Renal pelvis (tissue), 1 donor: ENCODE measurements at regions not wholly inside any gene's neighbourhood (a gene's known extent, or its start where the extent isn't known, plus 50 kb on each side); places are given as distances from the start of the nearest gene placed in this dataset.
"Not testable (repeated sequence)": the region's sequence is repeated elsewhere in the genome, so short reads cannot be mapped to it uniquely, and the experiment has no call there.

Source experiments
- DNase-seq: peaks from one replicate; pipeline ENCODE4 v3.0.0-alpha.2; 2013

GRCh38 chr7:46755120-46756034 lies 826.5 kb downstream of the TNS3 start:
- DNase-seq = no peak

GRCh38 chr7:46754140-46754720 lies 827.7 kb downstream of the TNS3 start:
- no peak for DNase-seq

GRCh38 chr7:46753662-46754061 lies 828.2 kb downstream of the TNS3 start:
- DNase-seq = no peak

- no peak for DNase-seq
These were observed 829.0 kb downstream of the TNS3 start for GRCh38 chr7:46752881-46753366.

DNA sequence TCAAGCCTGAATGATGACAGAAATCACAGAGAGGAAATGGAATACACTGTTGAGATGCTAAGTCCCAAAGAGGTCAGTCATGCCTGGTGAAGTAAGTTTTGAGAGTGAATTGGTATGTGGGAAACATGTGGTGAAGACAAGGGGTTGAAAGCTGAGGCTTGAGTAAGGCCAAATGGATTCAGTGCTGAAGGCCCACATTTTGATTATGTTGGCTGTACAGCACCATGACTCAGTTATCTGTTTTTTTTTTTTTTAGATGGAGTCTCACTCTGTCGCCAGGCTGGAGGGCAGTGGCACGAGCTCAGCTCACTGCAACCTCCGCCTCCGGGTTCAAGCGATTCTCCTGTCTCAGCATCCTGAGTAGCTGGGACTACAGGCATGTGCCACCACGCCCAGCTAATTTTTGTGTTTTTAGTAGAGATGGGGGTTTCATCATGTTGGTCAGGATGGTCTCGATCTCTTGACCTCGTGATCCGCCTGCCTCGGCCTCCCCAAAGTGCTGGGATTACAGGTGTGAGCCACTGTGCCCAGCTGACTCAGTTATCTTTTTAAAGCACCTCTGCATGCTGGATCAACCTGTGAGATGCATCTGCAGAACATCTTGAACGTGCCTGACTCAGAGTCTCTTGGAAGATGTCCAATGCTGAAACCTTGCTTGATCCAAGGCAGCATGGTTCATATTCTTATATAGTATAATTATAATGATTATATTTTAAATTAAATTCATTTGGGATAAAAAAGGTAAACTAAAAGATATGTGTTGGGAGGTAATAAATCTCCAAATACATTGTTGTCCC lies 829.8 kb downstream of the TNS3 start:
- not testable (repeated sequence) for DNase-seq

GRCh38 chr7:46751471-46751870 lies 830.4 kb upstream of the IGFBP3 start:
- no peak for DNase-seq

GRCh38 chr7:46750321-46750865 lies 829.3 kb upstream of the IGFBP3 start:
- no peak for DNase-seq

DNA sequence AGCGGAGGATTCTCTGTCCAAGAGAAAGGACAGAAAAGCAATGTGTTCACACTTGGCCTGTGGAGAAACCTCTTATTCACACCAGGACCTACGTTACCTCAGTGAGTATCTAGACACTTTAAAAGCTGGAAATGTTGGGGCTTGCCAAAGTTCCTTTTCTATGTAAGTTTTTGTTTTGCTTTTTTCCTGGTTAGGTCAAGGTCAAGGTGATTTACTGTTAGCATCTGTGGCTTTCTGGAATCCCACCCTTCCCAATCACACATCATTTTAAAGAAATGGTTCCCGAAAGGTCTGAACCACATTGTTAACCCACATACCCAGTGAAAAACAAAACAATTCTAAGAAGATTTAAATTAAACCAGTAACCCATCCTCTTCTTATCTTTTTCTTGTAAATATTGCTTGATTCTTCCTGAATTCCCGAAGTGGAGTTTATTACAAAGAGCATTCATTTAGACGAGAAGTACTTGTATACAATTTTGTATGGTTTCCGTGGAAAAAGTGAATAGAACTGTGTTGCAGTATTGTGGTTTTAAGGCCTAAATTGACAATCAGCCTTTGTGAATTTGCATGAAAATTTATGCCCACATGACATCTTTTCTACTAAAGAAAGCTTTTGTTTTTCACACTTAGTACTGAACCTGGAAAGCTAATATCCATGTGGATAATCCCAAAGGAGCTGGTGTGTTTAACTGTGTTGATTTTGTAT lies 827.0 kb upstream of the IGFBP3 start:
- no peak for DNase-seq

- no peak for DNase-seq
These were observed 825.9 kb upstream of the IGFBP3 start for GRCh38 chr7:46746695-46747687.

- DNase-seq = no peak
These were observed 824.6 kb upstream of the IGFBP3 start for GRCh38 chr7:46745707-46746090.

DNA sequence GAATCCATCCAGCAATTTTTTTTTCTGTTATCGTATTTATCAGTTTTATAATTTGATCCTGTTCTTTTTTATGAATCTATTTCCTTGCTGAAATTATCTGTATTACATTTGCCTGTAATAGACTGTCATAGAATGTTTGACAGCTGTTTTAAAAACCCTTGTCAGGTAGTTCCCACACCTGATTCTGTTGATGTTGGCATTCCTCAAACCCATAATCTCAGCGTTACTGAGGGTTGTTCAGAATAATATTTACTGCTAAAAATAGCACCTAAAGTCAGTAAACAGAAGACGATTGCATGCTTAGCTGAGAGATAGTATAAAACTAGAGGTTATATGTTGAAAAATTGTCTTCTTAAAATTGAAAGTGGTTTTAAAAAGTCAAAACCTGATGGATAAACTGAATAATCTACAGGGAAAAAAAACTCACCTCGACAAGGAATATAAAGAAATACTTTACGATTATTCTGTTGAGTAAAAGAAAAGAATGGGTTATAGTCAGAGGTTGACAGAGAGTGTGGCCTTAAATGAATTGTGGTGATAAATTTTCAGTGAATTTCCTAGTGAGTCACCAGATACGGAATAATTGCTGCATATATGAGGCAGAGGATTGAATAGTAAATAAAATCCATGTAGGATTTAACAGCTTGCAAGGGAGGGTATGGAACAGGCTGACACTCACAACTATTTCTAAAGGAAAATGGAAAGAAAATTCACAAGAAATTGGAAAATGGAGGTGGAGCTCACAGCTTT lies 824.1 kb upstream of the IGFBP3 start:
- DNase-seq = no peak

DNA sequence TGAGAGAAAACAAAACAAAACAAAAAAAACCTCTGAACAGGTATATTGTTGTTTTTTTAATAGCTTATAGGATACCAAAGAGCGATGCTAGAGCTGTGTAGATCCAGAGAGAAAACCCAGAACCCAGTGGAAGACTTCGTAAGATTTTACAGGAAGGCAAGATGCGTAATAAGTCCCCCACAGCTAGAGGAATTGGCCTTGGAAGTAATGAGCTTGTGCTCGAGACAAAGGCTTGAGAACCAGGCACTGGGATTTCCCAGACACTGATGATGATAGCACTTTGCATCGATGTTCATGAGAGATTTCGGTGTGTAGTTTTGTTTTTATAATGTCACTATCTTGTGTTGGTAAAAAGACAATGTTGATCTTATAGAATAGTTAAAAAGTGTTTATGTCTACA lies 821.5 kb upstream of the IGFBP3 start:
- no peak for DNase-seq

DNA sequence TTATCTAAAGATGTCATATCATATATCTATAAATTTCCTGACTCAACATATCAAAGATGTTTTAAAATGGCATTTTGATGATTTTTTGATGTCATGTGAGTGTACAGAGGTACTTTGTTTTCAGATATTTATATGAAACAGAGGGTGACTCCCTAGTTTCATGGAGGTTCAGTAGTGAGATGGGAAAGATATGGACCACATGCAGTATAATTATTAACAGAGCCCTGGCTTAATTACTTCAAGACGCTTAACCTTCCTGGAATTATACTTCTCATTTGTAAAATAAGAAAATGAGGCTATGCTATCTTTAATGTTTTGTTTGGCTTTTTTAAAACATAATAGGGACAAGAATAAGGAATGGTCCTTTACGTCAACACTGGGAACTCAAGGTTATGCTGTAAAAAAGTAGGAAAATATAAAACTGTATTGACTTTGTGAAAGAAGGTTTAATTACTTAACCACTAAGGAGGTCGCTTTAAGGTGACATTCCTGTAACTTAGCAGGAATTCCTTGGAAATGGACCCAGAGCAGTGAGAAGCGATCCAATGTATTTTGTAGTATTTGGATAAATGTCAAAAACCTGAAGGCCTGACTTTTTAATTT lies 821.0 kb upstream of the IGFBP3 start:
- peak; percentile 66 for DNase-seq

DNA sequence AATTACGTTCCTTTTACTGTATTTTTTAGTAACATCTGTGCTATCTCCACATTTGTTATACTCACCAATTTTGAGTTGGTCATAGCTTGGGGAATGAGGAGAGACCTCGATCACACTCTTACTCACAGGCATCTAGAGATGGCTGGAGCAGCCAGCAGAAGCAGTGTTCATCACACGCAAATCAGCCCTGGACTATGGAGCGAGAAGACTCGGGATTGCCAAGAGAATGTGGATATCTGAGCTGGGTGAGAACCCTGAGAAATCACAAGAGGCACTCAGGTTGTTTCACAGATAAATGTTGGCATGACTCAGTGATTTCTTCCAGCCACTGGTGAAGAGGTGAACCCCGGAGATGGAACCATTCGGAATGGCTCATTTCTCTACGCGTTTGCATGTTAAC lies 820.1 kb upstream of the IGFBP3 start:
- DNase-seq = no peak

DNA sequence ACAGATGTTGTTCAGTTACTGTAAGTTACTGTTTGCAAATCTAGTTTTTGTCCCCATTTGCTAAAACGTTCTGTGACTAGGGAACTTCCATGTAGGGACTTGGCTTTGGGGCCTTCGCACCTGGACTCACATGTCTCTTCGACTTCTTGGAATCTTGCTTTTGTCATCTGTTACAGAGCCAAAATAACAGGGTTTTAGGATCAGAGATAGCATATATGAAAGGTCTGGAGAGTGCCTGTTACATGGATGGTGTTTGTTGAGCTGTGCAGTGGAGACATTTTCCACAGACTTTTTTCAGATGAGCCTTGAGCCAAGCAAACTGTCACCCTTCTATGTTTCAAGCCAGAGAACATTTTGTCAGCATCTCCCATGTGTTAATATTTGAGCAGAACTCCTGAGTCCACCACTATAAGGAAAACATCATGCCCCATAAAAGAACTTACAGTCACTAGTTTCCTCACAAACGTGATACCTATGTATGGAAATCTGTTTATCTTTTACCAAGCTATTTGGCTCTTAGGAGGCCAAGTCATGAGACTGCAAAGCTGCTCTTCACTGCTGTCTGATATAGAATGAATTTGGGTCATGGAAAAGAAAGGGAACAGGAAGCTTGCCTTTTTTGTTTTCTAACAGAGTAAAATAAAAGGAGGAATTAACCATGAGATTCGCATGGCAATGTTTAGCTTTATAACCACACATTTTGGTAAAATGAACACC lies 818.6 kb upstream of the IGFBP3 start:
- DNase-seq = no peak

- no peak for DNase-seq
These were observed 817.7 kb upstream of the IGFBP3 start for GRCh38 chr7:46738796-46739195.

DNA sequence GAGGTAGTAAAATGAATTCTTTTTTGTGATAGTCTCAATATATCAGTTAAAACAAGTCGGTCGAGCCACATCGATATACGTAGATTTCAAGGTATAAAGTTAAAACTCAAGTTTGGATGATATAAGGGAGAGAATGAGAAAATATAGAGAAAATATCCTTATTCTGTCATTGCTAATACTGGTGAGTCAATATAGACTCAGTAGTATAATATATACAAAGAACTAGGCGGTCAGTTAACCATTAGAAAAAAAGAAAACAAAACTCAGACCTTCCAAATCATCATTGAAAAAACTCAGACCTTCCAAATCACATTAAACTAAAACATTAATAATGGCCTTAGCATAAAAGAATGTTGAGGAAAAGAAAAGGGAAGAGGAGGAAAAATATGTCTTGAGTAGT lies 817.1 kb upstream of the IGFBP3 start:
- no peak for DNase-seq

- no peak for DNase-seq
These were observed 804.8 kb upstream of the IGFBP3 start for GRCh38 chr7:46725838-46726237.
